Right lobe of liver (tissue), 4 donors: ENCODE measurements at regions not wholly inside any gene's neighbourhood (a gene's known extent, or its start where the extent isn't known, plus 50 kb on each side); places are given as distances from the start of the nearest gene placed in this dataset.

Source experiments
- POLR2A ChIP-seq: fragments of 450-650 bp; IDR thresholded peaks from one replicate; pipeline ENCODE4 v1.6.1; 2017; ENCODE audit warnings: antibody characterized with exemption, mild to moderate bottlenecking
- TF ChIP-seq, protein P1 (sequence below), 4 donors: fragments of 200-600 bp in 3 of 4; fragments of 450-650 bp in 1 of 4; IDR thresholded peaks; one replicate each; pipeline versions ENCODE4 v1.5.1 to v1.8.0; 2016 to 2022; ENCODE audit warnings: antibody characterized with exemption in 4 of 4, mild to moderate bottlenecking in 2 of 4
- donor health status: DM: no; HTN: no; CAD: no.
- donor health status: DM: no; HTN: no; CAD: no.
- donor health status: DM: no; HTN: yes; CAD: no.

DNA sequence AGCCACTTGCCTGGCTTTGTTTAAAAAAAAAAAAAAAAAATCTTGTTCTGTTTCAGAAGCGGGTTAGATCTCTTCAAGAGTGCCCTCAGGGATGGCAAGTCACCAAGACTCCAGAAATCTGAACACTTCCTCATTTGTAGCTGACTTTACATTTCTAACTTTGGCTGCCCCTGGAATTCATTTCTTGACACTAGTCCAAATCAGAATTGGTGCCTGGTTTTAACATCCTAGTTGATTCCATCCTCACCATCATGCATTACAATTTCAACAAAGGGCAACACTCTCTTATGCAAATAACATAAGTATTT, 295.5 kb downstream of the RMST start:
- TF ChIP-seq, protein P1, sequence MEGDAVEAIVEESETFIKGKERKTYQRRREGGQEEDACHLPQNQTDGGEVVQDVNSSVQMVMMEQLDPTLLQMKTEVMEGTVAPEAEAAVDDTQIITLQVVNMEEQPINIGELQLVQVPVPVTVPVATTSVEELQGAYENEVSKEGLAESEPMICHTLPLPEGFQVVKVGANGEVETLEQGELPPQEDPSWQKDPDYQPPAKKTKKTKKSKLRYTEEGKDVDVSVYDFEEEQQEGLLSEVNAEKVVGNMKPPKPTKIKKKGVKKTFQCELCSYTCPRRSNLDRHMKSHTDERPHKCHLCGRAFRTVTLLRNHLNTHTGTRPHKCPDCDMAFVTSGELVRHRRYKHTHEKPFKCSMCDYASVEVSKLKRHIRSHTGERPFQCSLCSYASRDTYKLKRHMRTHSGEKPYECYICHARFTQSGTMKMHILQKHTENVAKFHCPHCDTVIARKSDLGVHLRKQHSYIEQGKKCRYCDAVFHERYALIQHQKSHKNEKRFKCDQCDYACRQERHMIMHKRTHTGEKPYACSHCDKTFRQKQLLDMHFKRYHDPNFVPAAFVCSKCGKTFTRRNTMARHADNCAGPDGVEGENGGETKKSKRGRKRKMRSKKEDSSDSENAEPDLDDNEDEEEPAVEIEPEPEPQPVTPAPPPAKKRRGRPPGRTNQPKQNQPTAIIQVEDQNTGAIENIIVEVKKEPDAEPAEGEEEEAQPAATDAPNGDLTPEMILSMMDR (IDR thresholded peaks at IDR 0.05) = no peak
- TF ChIP-seq POLR2A = no peak
